ENCODE measurements at regions not wholly inside any gene's neighbourhood (a gene's known extent, or its start where the extent isn't known, plus 50 kb on each side); places are given as distances from the start of the nearest gene placed in this dataset.
"Not testable (repeated sequence)": the region's sequence is repeated elsewhere in the genome, so short reads cannot be mapped to it uniquely, and the experiment has no call there.

DNA sequence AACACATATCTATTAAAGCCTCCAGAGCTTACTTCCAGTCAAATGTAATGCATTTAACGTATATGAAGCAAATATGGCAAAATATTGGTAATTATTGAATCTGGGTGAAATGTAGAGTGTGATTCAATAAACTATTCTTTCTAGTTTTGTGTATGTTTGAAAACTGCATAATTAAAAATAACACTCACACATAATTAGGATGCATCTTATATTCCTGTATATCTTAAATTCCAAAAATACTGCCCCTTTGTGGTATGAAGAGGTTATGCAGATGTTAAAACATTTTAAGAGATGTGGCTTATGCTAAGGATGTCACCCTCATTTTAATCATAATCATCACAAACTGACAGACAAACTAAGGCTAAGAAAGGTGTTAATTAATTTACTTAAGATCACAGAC lies 182.9 kb downstream of the COX18 start:
- Histone ChIP-seq H3K36me3 (replicated peaks in 1 of 2; ENCODE audit: control extremely low read depth in 1 of 2, control insufficient read depth in 1 of 2, extremely low read depth in 1 of 2, insufficient read depth in 2 of 2, low read length in 1 of 2) (no peaks in the 10 kb centered on the region), H2AFZ (ENCODE audit: insufficient read depth, low read depth, low read length, poor library complexity, severe bottlenecking) (no peak overlapping the region), H3K27ac (ENCODE audit: low read length in 2 of 2) (no peak overlapping the region), H3K4me2 (replicated peaks; ENCODE audit: low read depth, low read length, poor library complexity, severe bottlenecking) (no peak overlapping the region), H3K9ac (ENCODE audit: low read length) (no peak overlapping the region), H3K79me2 (ENCODE audit: control insufficient read depth, insufficient read depth, low read length) (no peaks in the 10 kb centered on the region), H3K27me3 (replicated peaks in 1 of 4; ENCODE audit: control extremely low read depth in 1 of 4, control insufficient read depth in 3 of 4, insufficient read depth in 4 of 4, low read length in 3 of 4) (no peaks in the 10 kb centered on the region), H3K9me3 (ENCODE audit: control extremely low read depth in 1 of 3, control insufficient read depth in 2 of 3, insufficient read depth in 1 of 3, low read length in 2 of 3) (peaks cover 0 to 5% (median 1%) of the 10 kb centered on the region in 3 donors), H3K4me3 (ENCODE audit: control extremely low read depth in 1 of 5, extremely low read depth in 1 of 5, insufficient read depth in 1 of 5, low read depth in 2 of 5, low read length in 4 of 5) (no peak overlapping the region), H3K4me1 (ENCODE audit: control insufficient read depth in 2 of 2, insufficient read depth in 2 of 2, low read length in 2 of 2) (no peaks in the 10 kb centered on the region), H4K20me1 (ENCODE audit: control insufficient read depth, insufficient read depth, low read length, poor library complexity, severe bottlenecking) (no peaks in the 10 kb centered on the region)
- Mint-ChIP-seq H3K4me3 (no peak overlapping the region), H3K9me3 (ENCODE audit: insufficient read depth) (peaks cover 2% of the 10 kb centered on the region), H3K27me3 (peaks cover 7% of the 10 kb centered on the region), H3K27ac (no peak overlapping the region), H3K4me1 (no peaks in the 10 kb centered on the region)
- CTCF ChIA-PET: interaction anchor here (0.9 kb wide), 1 partner anchor 49 kb away, joined by 3 read pairs; no protein-coding TSS in a partner anchor
- POLR2A ChIA-PET: no interaction called here
- DNase-seq (no peak), ATAC-seq (ENCODE audit: low read depth) (no peak)
- WGBS (ENCODE audit: insufficient coverage): no CpG with 5 or more reads among the region's 1 CpG
- intact Hi-C loops (cut with micrococcal nuclease): no loop called here
- TF ChIP-seq EZH2 (IDR thresholded peaks at IDR 0.05; ENCODE audit: borderline replicate concordance, insufficient read depth, low read depth, low read length, poor library complexity, severe bottlenecking): no peak
- TF ChIP-seq, protein P1, sequence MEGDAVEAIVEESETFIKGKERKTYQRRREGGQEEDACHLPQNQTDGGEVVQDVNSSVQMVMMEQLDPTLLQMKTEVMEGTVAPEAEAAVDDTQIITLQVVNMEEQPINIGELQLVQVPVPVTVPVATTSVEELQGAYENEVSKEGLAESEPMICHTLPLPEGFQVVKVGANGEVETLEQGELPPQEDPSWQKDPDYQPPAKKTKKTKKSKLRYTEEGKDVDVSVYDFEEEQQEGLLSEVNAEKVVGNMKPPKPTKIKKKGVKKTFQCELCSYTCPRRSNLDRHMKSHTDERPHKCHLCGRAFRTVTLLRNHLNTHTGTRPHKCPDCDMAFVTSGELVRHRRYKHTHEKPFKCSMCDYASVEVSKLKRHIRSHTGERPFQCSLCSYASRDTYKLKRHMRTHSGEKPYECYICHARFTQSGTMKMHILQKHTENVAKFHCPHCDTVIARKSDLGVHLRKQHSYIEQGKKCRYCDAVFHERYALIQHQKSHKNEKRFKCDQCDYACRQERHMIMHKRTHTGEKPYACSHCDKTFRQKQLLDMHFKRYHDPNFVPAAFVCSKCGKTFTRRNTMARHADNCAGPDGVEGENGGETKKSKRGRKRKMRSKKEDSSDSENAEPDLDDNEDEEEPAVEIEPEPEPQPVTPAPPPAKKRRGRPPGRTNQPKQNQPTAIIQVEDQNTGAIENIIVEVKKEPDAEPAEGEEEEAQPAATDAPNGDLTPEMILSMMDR (IDR thresholded peaks at IDR 0.05): no peak

DNA sequence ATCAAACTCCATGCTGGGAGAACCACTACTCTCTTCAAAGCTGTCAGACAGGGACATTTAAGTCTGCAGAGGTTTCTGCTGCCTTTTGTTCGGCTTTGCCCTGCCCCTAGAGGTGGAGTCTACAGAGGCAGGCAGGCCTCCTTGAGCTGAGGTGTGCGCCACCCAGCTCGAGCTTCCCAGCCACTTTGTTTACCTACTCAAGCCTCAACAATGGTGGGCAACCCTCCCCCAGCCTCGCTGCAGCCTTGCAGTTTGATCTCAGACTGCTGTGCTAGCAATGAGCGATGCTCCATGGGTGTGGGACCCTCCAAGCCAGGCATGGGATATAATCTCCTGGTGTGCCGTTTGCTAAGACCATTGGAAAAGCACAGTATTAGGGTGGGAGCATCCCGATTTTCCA lies 185.3 kb downstream of the COX18 start:
- ATAC-seq (ENCODE audit: low read depth); CTCF ChIA-PET: not testable (repeated sequence)

More for the DNA sequence above, 185.3 kb downstream of the COX18 start:
- intact Hi-C loops (cut with micrococcal nuclease); H3K27me3 ChIP-seq (replicated peaks in 1 of 4; ENCODE audit: control extremely low read depth in 1 of 4, control insufficient read depth in 3 of 4, insufficient read depth in 4 of 4, low read length in 3 of 4); DNase-seq; H3K79me2 ChIP-seq (ENCODE audit: control insufficient read depth, insufficient read depth, low read length); H3K27ac ChIP-seq (ENCODE audit: low read length in 2 of 2); H2AFZ ChIP-seq (ENCODE audit: insufficient read depth, low read depth, low read length, poor library complexity, severe bottlenecking); H3K4me3 Mint-ChIP-seq; H3K27me3 Mint-ChIP-seq; H4K20me1 ChIP-seq (ENCODE audit: control insufficient read depth, insufficient read depth, low read length, poor library complexity, severe bottlenecking); H3K4me2 ChIP-seq (replicated peaks; ENCODE audit: low read depth, low read length, poor library complexity, severe bottlenecking); H3K36me3 ChIP-seq (replicated peaks in 1 of 2; ENCODE audit: control extremely low read depth in 1 of 2, control insufficient read depth in 1 of 2, extremely low read depth in 1 of 2, insufficient read depth in 2 of 2, low read length in 1 of 2); H3K4me1 ChIP-seq (ENCODE audit: control insufficient read depth in 2 of 2, insufficient read depth in 2 of 2, low read length in 2 of 2); H3K4me3 ChIP-seq (ENCODE audit: control extremely low read depth in 1 of 5, extremely low read depth in 1 of 5, insufficient read depth in 1 of 5, low read depth in 2 of 5, low read length in 4 of 5); H3K9ac ChIP-seq (ENCODE audit: low read length); H3K27ac Mint-ChIP-seq; POLR2A ChIA-PET; H3K9me3 ChIP-seq (ENCODE audit: control extremely low read depth in 1 of 3, control insufficient read depth in 2 of 3, insufficient read depth in 1 of 3, low read length in 2 of 3); H3K4me1 Mint-ChIP-seq; H3K9me3 Mint-ChIP-seq (ENCODE audit: insufficient read depth): not testable (repeated sequence)
- 91% methylated on average over 6 of the region's 7 CpGs for WGBS (ENCODE audit: insufficient coverage)
